PFSK-1 (cell line): ENCODE measurements at regions not wholly inside any gene's neighbourhood (a gene's known extent, or its start where the extent isn't known, plus 50 kb on each side); places are given as distances from the start of the nearest gene placed in this dataset.

Experiments
- FOXP2 ChIP-seq: optimal IDR thresholded peaks from 2 replicates; pipeline ENCODE3; 2011; ENCODE audit warnings: borderline replicate concordance, control low read depth, inconsistent platforms; ENCODE audit not compliant: insufficient read depth; ENCODE audit errors: extremely low read length, extremely low read depth
- POLR2AphosphoS5 ChIP-seq: IDR thresholded peaks from 2 replicates; pipeline ENCODE4 v1.6.1; 2012; ENCODE audit warnings: low read depth, mild to moderate bottlenecking, control low read depth, low read length, moderate library complexity
- REST ChIP-seq, 2 experiments: IDR thresholded peaks; 2 replicates each; pipeline versions ENCODE4 v1.6.1 to v1.8.0; 2011 to 2012; ENCODE audit warnings: low read depth in 2 of 2, low read length in 2 of 2, control low read depth in 1 of 2, inconsistent platforms in 1 of 2, mild to moderate bottlenecking in 1 of 2, moderate library complexity in 1 of 2; ENCODE audit not compliant: insufficient read depth in 1 of 2
- SIN3A ChIP-seq: IDR thresholded peaks from 2 replicates; pipeline ENCODE4 v1.6.1; 2012; ENCODE audit warnings: mild to moderate bottlenecking, low read length, moderate library complexity, borderline replicate concordance; ENCODE audit not compliant: insufficient read depth
- TAF1 ChIP-seq: IDR thresholded peaks from 2 replicates; pipeline ENCODE4 v1.6.1; 2012; ENCODE audit warnings: low read length, control low read depth, borderline replicate concordance; ENCODE audit not compliant: insufficient read depth

DNA sequence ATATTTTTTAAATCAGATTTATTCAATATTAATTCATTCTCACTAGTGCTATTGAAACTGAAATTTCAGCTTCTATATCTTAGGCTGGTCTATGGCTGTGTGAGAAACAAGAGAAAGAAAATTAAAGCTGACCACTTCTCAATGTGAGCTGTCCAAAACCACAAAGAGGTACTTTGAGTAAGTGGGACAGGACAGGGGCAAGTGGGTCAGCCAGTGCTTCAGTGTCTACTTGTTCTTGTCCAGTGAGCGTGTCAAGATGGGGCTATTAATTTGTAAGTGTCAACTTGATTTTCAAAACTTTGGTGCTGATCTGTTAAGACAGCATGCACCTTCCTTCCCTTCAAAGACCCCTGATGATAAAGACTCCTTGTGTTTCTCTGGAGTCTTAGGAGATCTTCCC, 533.9 kb downstream of the PLPP3 start:
- no peak for TF ChIP-seq TAF1
- TF ChIP-seq REST (IDR thresholded peaks at IDR 0.05; ENCODE audit: insufficient read depth in 1 of 2, low read depth in 2 of 2, low read length in 2 of 2): no peak
- no peak for TF ChIP-seq FOXP2
- TF ChIP-seq POLR2AphosphoS5: no peak
- no peak for TF ChIP-seq SIN3A

GRCh38 chr1:56045062-56045461, 534.3 kb downstream of the PLPP3 start:
- no peak for TF ChIP-seq POLR2AphosphoS5
- TF ChIP-seq FOXP2: no peak
- TF ChIP-seq TAF1: no peak

DNA sequence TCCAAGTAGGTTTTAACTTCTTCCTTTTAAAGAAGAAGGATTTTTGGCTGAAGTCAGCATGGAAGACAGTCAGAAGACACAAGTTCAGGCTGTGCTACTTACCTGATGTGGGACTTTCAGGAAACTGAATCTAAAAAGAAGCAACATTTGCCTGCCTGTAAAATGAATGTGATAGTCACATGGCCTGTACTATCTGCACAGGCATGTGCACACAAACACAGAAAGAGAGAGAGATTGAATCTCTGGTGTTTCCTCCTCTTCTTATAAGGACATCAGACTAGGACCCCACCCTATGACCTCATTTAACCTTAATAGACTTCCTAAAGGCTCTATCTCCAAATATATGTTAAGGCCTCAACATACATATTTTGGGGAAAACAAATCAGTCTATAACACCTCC, 542.9 kb downstream of the PLPP3 start:
- TF ChIP-seq REST (IDR thresholded peaks at IDR 0.05; ENCODE audit: insufficient read depth in 1 of 2, low read depth in 2 of 2, low read length in 2 of 2) (no peak), TAF1 (no peak), FOXP2 (no peak), POLR2AphosphoS5 (no peak), SIN3A (no peak)

GRCh38 chr1:56034847-56035481, 544.4 kb downstream of the PLPP3 start:
- TF ChIP-seq POLR2AphosphoS5 (no peak), REST (IDR thresholded peaks at IDR 0.05; ENCODE audit: insufficient read depth in 1 of 2, low read depth in 2 of 2, low read length in 2 of 2) (no peak), SIN3A (no peak), FOXP2 (no peak), TAF1 (no peak)

DNA sequence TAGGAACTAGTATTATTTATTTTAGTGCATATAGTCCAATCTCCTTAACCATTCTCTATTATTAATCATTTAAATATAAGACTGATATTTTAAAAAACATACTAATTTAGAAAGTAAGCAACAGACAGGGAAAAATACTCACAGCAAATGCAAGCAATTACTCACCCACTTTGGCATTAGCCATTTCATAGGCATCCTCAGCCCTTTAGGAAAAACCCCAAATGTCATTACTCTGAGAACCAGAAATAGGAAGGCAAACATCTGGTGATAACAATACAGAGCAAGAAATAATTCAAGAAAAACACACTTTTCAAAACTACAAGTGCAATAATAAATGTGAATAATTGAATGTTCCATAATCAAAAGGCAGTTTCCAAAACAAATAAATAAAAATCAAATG, 545.1 kb downstream of the PLPP3 start:
- no peak for TF ChIP-seq TAF1
- TF ChIP-seq SIN3A: no peak
- no peak for TF ChIP-seq FOXP2
- TF ChIP-seq REST (IDR thresholded peaks at IDR 0.05; ENCODE audit: insufficient read depth in 1 of 2, low read depth in 2 of 2, low read length in 2 of 2): no peak
- TF ChIP-seq POLR2AphosphoS5: no peak
